ENCODE measurements at regions not wholly inside any gene's neighbourhood (a gene's known extent, or its start where the extent isn't known, plus 50 kb on each side); places are given as distances from the start of the nearest gene placed in this dataset.

DNA sequence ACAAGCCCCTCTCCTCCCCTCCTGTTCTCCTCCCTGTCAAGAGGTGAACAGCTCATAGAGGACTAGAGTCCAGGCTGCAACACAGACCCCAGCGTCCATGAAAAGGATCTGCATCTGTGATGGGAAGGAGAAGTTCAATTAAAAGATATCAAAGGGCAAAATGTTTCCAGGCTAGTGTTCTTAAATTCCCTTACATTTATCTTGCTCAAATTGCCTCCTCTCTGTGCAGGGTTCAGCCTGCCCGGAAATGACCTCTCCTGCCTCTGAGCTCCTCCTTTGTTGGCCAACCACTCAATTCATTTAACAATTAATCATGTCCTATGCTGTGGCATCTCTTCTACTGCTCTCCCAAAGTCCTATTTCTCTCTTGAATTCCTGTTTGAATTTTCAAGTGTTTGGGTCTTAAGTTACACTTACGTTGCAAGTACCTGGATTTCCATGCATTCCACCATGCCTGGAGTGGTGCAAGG, 105.3 kb downstream of the TSN start:
- TF ChIP-seq BCL11A (tag by site-specific recombination; IDR thresholded peaks at IDR 0.05; ENCODE audit: low read depth): no peak
- TF ChIP-seq, protein P1, sequence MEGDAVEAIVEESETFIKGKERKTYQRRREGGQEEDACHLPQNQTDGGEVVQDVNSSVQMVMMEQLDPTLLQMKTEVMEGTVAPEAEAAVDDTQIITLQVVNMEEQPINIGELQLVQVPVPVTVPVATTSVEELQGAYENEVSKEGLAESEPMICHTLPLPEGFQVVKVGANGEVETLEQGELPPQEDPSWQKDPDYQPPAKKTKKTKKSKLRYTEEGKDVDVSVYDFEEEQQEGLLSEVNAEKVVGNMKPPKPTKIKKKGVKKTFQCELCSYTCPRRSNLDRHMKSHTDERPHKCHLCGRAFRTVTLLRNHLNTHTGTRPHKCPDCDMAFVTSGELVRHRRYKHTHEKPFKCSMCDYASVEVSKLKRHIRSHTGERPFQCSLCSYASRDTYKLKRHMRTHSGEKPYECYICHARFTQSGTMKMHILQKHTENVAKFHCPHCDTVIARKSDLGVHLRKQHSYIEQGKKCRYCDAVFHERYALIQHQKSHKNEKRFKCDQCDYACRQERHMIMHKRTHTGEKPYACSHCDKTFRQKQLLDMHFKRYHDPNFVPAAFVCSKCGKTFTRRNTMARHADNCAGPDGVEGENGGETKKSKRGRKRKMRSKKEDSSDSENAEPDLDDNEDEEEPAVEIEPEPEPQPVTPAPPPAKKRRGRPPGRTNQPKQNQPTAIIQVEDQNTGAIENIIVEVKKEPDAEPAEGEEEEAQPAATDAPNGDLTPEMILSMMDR (tag by site-specific recombination; IDR thresholded peaks at IDR 0.05): no peak
- TF ChIP-seq, protein P2, sequence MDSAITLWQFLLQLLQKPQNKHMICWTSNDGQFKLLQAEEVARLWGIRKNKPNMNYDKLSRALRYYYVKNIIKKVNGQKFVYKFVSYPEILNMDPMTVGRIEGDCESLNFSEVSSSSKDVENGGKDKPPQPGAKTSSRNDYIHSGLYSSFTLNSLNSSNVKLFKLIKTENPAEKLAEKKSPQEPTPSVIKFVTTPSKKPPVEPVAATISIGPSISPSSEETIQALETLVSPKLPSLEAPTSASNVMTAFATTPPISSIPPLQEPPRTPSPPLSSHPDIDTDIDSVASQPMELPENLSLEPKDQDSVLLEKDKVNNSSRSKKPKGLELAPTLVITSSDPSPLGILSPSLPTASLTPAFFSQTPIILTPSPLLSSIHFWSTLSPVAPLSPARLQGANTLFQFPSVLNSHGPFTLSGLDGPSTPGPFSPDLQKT (IDR thresholded peaks at IDR 0.05; ENCODE audit: borderline replicate concordance, low read depth, low read length): no peak
- TF ChIP-seq, protein P3, sequence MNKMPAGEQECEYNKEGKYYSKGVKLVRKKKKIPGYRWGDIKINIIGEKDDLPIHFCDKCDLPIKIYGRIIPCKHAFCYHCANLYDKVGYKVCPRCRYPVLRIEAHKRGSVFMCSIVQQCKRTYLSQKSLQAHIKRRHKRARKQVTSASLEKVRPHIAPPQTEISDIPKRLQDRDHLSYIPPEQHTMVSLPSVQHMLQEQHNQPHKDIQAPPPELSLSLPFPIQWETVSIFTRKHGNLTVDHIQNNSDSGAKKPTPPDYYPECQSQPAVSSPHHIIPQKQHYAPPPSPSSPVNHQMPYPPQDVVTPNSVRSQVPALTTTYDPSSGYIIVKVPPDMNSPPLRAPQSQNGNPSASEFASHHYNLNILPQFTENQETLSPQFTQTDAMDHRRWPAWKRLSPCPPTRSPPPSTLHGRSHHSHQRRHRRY (tag by site-specific recombination; IDR thresholded peaks at IDR 0.05): no peak
- TF ChIP-seq ZNF146 (tag by site-specific recombination; IDR thresholded peaks at IDR 0.05): no peak
- no peak for TF ChIP-seq ZBTB8A (tag by site-specific recombination; IDR thresholded peaks at IDR 0.05)
- TF ChIP-seq, protein P4, sequence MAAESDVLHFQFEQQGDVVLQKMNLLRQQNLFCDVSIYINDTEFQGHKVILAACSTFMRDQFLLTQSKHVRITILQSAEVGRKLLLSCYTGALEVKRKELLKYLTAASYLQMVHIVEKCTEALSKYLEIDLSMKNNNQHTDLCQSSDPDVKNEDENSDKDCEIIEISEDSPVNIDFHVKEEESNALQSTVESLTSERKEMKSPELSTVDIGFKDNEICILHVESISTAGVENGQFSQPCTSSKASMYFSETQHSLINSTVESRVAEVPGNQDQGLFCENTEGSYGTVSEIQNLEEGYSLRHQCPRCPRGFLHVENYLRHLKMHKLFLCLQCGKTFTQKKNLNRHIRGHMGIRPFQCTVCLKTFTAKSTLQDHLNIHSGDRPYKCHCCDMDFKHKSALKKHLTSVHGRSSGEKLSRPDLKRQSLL (tag by site-specific recombination; IDR thresholded peaks at IDR 0.05): no peak
- no peak for TF ChIP-seq ZNF335 (tag by site-specific recombination; conservative IDR thresholded peaks at IDR 0.05)
- TF ChIP-seq ZNF596 (tag by site-specific recombination; IDR thresholded peaks at IDR 0.05): no peak
- no peak for TF ChIP-seq ZNF24 (tag by site-specific recombination; IDR thresholded peaks at IDR 0.05)
- TF ChIP-seq ZNF501 (tag by site-specific recombination; IDR thresholded peaks at IDR 0.05): no peak
